Bronchial epithelial cell (primary cell): ENCODE measurements at regions not wholly inside any gene's neighbourhood (a gene's known extent, or its start where the extent isn't known, plus 50 kb on each side); places are given as distances from the start of the nearest gene placed in this dataset.
"Not testable (repeated sequence)": the region's sequence is repeated elsewhere in the genome, so short reads cannot be mapped to it uniquely, and the experiment has no call there.

Source experiments
- DNase-seq: peaks from one replicate; pipeline ENCODE4 v3.0.0-alpha.2; 2010; ENCODE audit warnings: low read depth
- FAIRE-seq: peaks from 2 replicates; lab custom pipeline; 2011; peaks lifted over from hg19 to GRCh38; lab: Jason Lieb, UNC
- H3K27me3 ChIP-seq: 2 replicates; pipeline ENCODE4 v1.5.1; 2011; ENCODE audit warnings: low read length; ENCODE audit not compliant: control insufficient read depth, insufficient read depth
- H3K36me3 ChIP-seq: 2 replicates; pipeline ENCODE4 v1.5.1; 2011; ENCODE audit warnings: low read length; ENCODE audit not compliant: control insufficient read depth, insufficient read depth
- H3K4me3 ChIP-seq: 2 replicates; pipeline ENCODE4 v1.5.1; 2011; ENCODE audit warnings: mild to moderate bottlenecking, low read depth, low read length, control low read depth
- CTCF ChIP-seq: IDR thresholded peaks from 2 replicates; pipeline ENCODE4 v1.5.1; 2011; ENCODE audit warnings: mild to moderate bottlenecking, moderate library complexity, low read length, control low read depth, inconsistent platforms; ENCODE audit not compliant: insufficient read depth, severe bottlenecking

GRCh38 chr5:169531631-169532030 is 51.9 kb upstream of the SPDL1 start:
- no peak for DNase-seq
- FAIRE-seq, result no peak
- no peak for TF ChIP-seq CTCF
- no peak overlapping the region for H3K4me3 ChIP-seq
- no peaks in the 10 kb centered on the region for H3K27me3 ChIP-seq
- H3K36me3 ChIP-seq, result no peaks in the 10 kb centered on the region

- no peak for FAIRE-seq
Observed at GRCh38 chr5:169527863-169528262, 55.7 kb upstream of the SPDL1 start.

GRCh38 chr5:169527066-169527465 is 56.5 kb upstream of the SPDL1 start:
- no peaks in the 10 kb centered on the region for H3K36me3 ChIP-seq
- DNase-seq (no peak), FAIRE-seq (no peak)
- TF ChIP-seq CTCF, result no peak
- H3K4me3 ChIP-seq, result no peak overlapping the region
- H3K27me3 ChIP-seq, result no peaks in the 10 kb centered on the region

More at GRCh38 chr5:169527863-169528262, 55.7 kb upstream of the SPDL1 start:
- no peaks in the 10 kb centered on the region for H3K27me3 ChIP-seq
- DNase-seq, result no peak
- no peak overlapping the region for H3K4me3 ChIP-seq
- H3K36me3 ChIP-seq, result no peaks in the 10 kb centered on the region
- no peak for TF ChIP-seq CTCF

GRCh38 chr5:169522851-169523250 is 60.7 kb upstream of the SPDL1 start:
- DNase-seq (no peak), FAIRE-seq (no peak)
- no peak overlapping the region for H3K4me3 ChIP-seq
- no peaks in the 10 kb centered on the region for H3K27me3 ChIP-seq
- no peak for TF ChIP-seq CTCF
- H3K36me3 ChIP-seq, result no peaks in the 10 kb centered on the region

GRCh38 chr5:169521366-169521983 is 62.1 kb upstream of the SPDL1 start:
- no peak overlapping the region for H3K4me3 ChIP-seq
- H3K27me3 ChIP-seq, result no peaks in the 10 kb centered on the region
- no peaks in the 10 kb centered on the region for H3K36me3 ChIP-seq
- FAIRE-seq, result no peak
- TF ChIP-seq CTCF, result no peak
- DNase-seq, result no peak

- Histone ChIP-seq H3K36me3 (no peaks in the 10 kb centered on the region), H3K4me3 (no peak overlapping the region), H3K27me3 (no peaks in the 10 kb centered on the region)
- TF ChIP-seq CTCF, result no peak
- no peak for DNase-seq
- FAIRE-seq, result no peak
Observed at GRCh38 chr5:169519358-169519757, 64.2 kb upstream of the SPDL1 start.

- not testable (repeated sequence) for H3K4me3 ChIP-seq, H3K27me3 ChIP-seq, DNase-seq, FAIRE-seq, H3K36me3 ChIP-seq
Observed at GRCh38 chr5:169518779-169519178, 64.8 kb upstream of the SPDL1 start.
